Liver (tissue), 3 donors: ENCODE measurements at regions not wholly inside any gene's neighbourhood (a gene's known extent, or its start where the extent isn't known, plus 50 kb on each side); places are given as distances from the start of the nearest gene placed in this dataset.

Experiments used
- ATF3 ChIP-seq: IDR thresholded peaks from 2 replicates; pipeline ENCODE4 v1.6.1; 2016; ENCODE audit warnings: antibody characterized with exemption
- CTCF ChIP-seq: fragments of 150-350 bp; IDR thresholded peaks from 2 replicates; pipeline ENCODE4 v1.5.1; 2017; ENCODE audit warnings: improper control_type of control experiment, low read depth, low read length; ENCODE audit not compliant: missing input control
- EGR1 ChIP-seq, 2 donors: IDR thresholded peaks; 2 replicates each; pipeline ENCODE4 v1.6.1; 2016 to 2018; ENCODE audit warnings: antibody characterized with exemption in 2 of 2, low read depth in 2 of 2
- GABPA ChIP-seq, 2 donors: IDR thresholded peaks in 1 of 2; conservative IDR thresholded peaks in 1 of 2; 2 replicates each; pipeline ENCODE4 v1.6.1; 2016; ENCODE audit warnings: antibody characterized with exemption in 2 of 2, mild to moderate bottlenecking in 1 of 2, moderate library complexity in 1 of 2
- HNF4A ChIP-seq, 2 donors: conservative IDR thresholded peaks; 2 replicates each; pipeline ENCODE4 v1.6.1; 2016; ENCODE audit warnings: antibody characterized with exemption in 2 of 2, mild to moderate bottlenecking in 2 of 2
- HNF4G ChIP-seq: IDR thresholded peaks from 2 replicates; pipeline ENCODE4 v1.6.1; 2016; ENCODE audit warnings: antibody characterized with exemption
- RAD21 ChIP-seq, 2 donors: IDR thresholded peaks; 2 replicates each; pipeline ENCODE4 v1.6.1; 2016; ENCODE audit warnings: antibody characterized with exemption in 2 of 2, mild to moderate bottlenecking in 2 of 2
- REST ChIP-seq: IDR thresholded peaks from 2 replicates; pipeline ENCODE4 v1.6.1; 2016; ENCODE audit warnings: antibody characterized with exemption, mild to moderate bottlenecking
- RXRA ChIP-seq, 2 donors: IDR thresholded peaks; 2 replicates each; pipeline ENCODE4 v1.6.1; 2017 to 2018; ENCODE audit warnings: antibody characterized with exemption in 2 of 2, mild to moderate bottlenecking in 1 of 2
- SP1 ChIP-seq: IDR thresholded peaks from 2 replicates; pipeline ENCODE4 v1.6.1; 2018; ENCODE audit warnings: antibody characterized with exemption, mild to moderate bottlenecking
- TAF1 ChIP-seq: conservative IDR thresholded peaks from 2 replicates; pipeline ENCODE4 v1.6.1; 2016; ENCODE audit warnings: antibody characterized with exemption, mild to moderate bottlenecking
- YY1 ChIP-seq: IDR thresholded peaks from 2 replicates; pipeline ENCODE4 v1.6.1; 2016; ENCODE audit warnings: antibody characterized with exemption, mild to moderate bottlenecking
- ZBTB33 ChIP-seq: IDR thresholded peaks from 2 replicates; pipeline ENCODE4 v1.6.1; 2016; ENCODE audit warnings: antibody characterized with exemption
- TF ChIP-seq, protein P1 (sequence below): IDR thresholded peaks from 2 replicates; pipeline ENCODE4 v1.6.1; 2016; ENCODE audit warnings: antibody characterized with exemption
- donor health status: healthy.
- donor health status: healthy.

DNA sequence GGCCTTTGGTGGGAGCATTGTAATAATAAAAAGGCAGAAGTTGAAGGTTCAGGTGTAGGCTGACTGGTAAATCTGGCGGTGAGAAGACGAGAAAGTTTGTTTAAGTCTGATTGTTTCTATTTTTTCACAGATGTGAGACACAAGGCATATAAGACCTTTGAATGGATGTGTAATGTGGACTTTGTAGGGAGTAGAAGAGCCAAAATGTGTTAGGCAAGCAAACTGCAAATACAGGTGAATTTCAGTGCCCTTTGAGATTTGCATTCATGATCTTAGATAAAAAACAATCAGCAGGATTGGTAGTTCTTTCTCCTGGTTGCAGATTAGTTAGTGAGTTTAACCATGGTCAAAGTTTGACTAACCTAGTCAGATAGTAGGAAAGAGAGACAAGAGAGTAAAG is 238.9 kb downstream of the FRK start:
- TF ChIP-seq CTCF (no peak), ATF3 (peak; percentile 70), REST (peak; percentile 73), TAF1 (no peak), RAD21 (IDR thresholded peaks at IDR 0.05) (peak; percentile 68 to 70), HNF4A (conservative IDR thresholded peaks at IDR 0.05) (peak; percentile 97 to 99), ZBTB33 (peak; percentile 75), HNF4G (peak; percentile 90), YY1 (peak; percentile 59), GABPA (IDR thresholded peaks at IDR 0.05 in 1 of 2, conservative IDR thresholded peaks at IDR 0.05 in 1 of 2) (no peak), SP1 (peak; percentile 92), RXRA (IDR thresholded peaks at IDR 0.05) (peak; percentile 80 to 83), EGR1 (IDR thresholded peaks at IDR 0.05; ENCODE audit: low read depth in 2 of 2) (no peak)
- TF ChIP-seq, protein P1, sequence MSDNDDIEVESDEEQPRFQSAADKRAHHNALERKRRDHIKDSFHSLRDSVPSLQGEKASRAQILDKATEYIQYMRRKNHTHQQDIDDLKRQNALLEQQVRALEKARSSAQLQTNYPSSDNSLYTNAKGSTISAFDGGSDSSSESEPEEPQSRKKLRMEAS, result peak; percentile 68
